Upper lobe of right lung (tissue), 1 donor: ENCODE measurements at regions not wholly inside any gene's neighbourhood (a gene's known extent, or its start where the extent isn't known, plus 50 kb on each side); places are given as distances from the start of the nearest gene placed in this dataset.

Source experiments
- ATAC-seq: fragments of 200-7000 bp; cut with Tn5 transposase; one replicate; pipeline ENCODE4 v1.9.1; 2020; ENCODE audit warnings: mild to moderate bottlenecking, moderate library complexity
- DNase-seq: peaks from one replicate; pipeline ENCODE4 v3.0.0-alpha.2; 2020
- H3K27ac ChIP-seq: fragments of 200-600 bp; one replicate; pipeline ENCODE4 v1.8.0; 2022
- H3K27me3 ChIP-seq: fragments of 200-600 bp; one replicate; pipeline ENCODE4 v1.8.0; 2022; ENCODE audit warnings: mild to moderate bottlenecking
- H3K36me3 ChIP-seq: fragments of 200-600 bp; one replicate; pipeline ENCODE4 v1.8.0; 2022
- H3K4me1 ChIP-seq: fragments of 200-600 bp; one replicate; pipeline ENCODE4 v1.8.0; 2022
- H3K4me3 ChIP-seq: fragments of 200-600 bp; one replicate; pipeline ENCODE4 v1.8.0; 2022; ENCODE audit warnings: mild to moderate bottlenecking
- H3K9me3 ChIP-seq: fragments of 200-600 bp; one replicate; pipeline ENCODE4 v1.8.0; 2022
- CTCF ChIP-seq: fragments of 200-600 bp; IDR thresholded peaks from one replicate; pipeline ENCODE4 v1.8.0; 2022; ENCODE audit warnings: antibody characterized with exemption
- intact Hi-C: fragments of 100-400 bp; cut with DNase I; formaldehyde crosslinking; loops from one replicate; pipeline ENCODE4 v1.11.0; 2022
- donor health status: DM: no; HTN: yes; CAD: no; lungs with severe emphysema.

- intact Hi-C loops = no loop called here
- Histone ChIP-seq H3K36me3 (no peaks in the 10 kb centered on the region), H3K27ac (no peak overlapping the region), H3K4me1 (no peaks in the 10 kb centered on the region), H3K9me3 (no peaks in the 10 kb centered on the region), H3K27me3 (no peaks in the 10 kb centered on the region), H3K4me3 (no peak overlapping the region)
- TF ChIP-seq CTCF = no peak
- DNase-seq = no peak
- no peak for ATAC-seq
Measured at GRCh38 chr3:154559623-154560022, 129.6 kb upstream of the GPR149 start.

GRCh38 chr3:154552338-154552737 is 122.3 kb upstream of the GPR149 start:
- Histone ChIP-seq H3K27ac (no peak overlapping the region), H3K36me3 (no peaks in the 10 kb centered on the region), H3K9me3 (no peaks in the 10 kb centered on the region), H3K4me1 (no peaks in the 10 kb centered on the region), H3K27me3 (no peaks in the 10 kb centered on the region), H3K4me3 (no peak overlapping the region)
- DNase-seq (no peak), ATAC-seq (no peak)
- TF ChIP-seq CTCF = no peak
- intact Hi-C loops = no loop called here

GRCh38 chr3:154549391-154549790 is 119.4 kb upstream of the GPR149 start:
- no peak overlapping the region for H3K4me3 ChIP-seq
- ATAC-seq (no peak), DNase-seq (no peak)
- no peaks in the 10 kb centered on the region for H3K9me3 ChIP-seq
- intact Hi-C loops = no loop called here
- no peak overlapping the region for H3K27ac ChIP-seq
- no peaks in the 10 kb centered on the region for H3K36me3 ChIP-seq
- no peak for TF ChIP-seq CTCF
- no peaks in the 10 kb centered on the region for H3K4me1 ChIP-seq
- H3K27me3 ChIP-seq = no peaks in the 10 kb centered on the region

- H3K9me3 ChIP-seq = no peaks in the 10 kb centered on the region
- ATAC-seq (no peak), DNase-seq (no peak)
- intact Hi-C loops = no loop called here
- no peaks in the 10 kb centered on the region for H3K27me3 ChIP-seq
- TF ChIP-seq CTCF = no peak
- H3K27ac ChIP-seq = no peak overlapping the region
- no peak overlapping the region for H3K4me3 ChIP-seq
- no peaks in the 10 kb centered on the region for H3K36me3 ChIP-seq
- H3K4me1 ChIP-seq = no peaks in the 10 kb centered on the region
Measured at GRCh38 chr3:154548341-154548740, 118.4 kb upstream of the GPR149 start.

GRCh38 chr3:154542837-154543236 is 112.8 kb upstream of the GPR149 start:
- TF ChIP-seq CTCF = no peak
- DNase-seq = no peak
- no peak for ATAC-seq
- Histone ChIP-seq H3K36me3 (no peaks in the 10 kb centered on the region), H3K9me3 (no peaks in the 10 kb centered on the region), H3K4me3 (no peak overlapping the region), H3K27me3 (no peaks in the 10 kb centered on the region), H3K27ac (no peak overlapping the region), H3K4me1 (no peaks in the 10 kb centered on the region)
- intact Hi-C loops = no loop called here

- intact Hi-C loops = no loop called here
- DNase-seq = no peak
- H3K27me3 ChIP-seq = no peaks in the 10 kb centered on the region
Measured at GRCh38 chr3:154540950-154541604, 111.1 kb upstream of the GPR149 start.

More at GRCh38 chr3:154540950-154541604, 111.1 kb upstream of the GPR149 start:
- no peaks in the 10 kb centered on the region for H3K4me1 ChIP-seq
- ATAC-seq = no peak
- no peaks in the 10 kb centered on the region for H3K36me3 ChIP-seq
- no peaks in the 10 kb centered on the region for H3K9me3 ChIP-seq
- no peak overlapping the region for H3K4me3 ChIP-seq
- no peak for TF ChIP-seq CTCF
- H3K27ac ChIP-seq = no peak overlapping the region
